ENCODE measurements at regions not wholly inside any gene's neighbourhood (a gene's known extent, or its start where the extent isn't known, plus 50 kb on each side); places are given as distances from the start of the nearest gene placed in this dataset.

DNA sequence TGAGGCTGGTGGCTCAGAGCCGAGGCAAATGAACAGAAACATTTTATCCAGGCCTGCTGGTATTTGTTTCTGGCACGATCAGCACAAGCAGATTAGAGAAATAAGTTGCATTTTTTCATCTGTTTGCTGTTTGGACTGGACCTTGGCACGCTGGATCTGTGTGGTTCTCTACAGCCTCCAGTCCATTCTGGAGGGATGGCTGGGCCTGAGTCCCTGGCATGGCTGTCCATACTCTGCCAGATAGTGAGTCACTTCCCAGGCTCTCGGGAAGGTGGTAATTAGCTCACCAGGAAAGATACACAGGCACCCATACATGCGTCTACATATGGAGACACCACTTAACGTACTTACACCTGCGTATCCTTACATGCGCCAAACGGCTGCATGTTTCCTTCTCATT, 78.6 kb downstream of the SPRY4 start:
- Histone ChIP-seq H3K23ac (ENCODE audit: insufficient read length) (no peak overlapping the region), H2BK20ac (ENCODE audit: low read length) (peak overlapping the region; percentile 68; the same call in 1 of the 2 replicates), H2BK5ac (ENCODE audit: low read depth, low read length) (peak overlapping the region; percentile 27; the same call in 1 of the 2 replicates), H3K23me2 (ENCODE audit: low read depth, low read length) (no peaks in the 10 kb centered on the region), H2AFZ (ENCODE audit: low read length) (0 out of 2 replicates have a peak overlapping the region, but pooled peaks have one; percentile 6), H3K27me3 (replicated peaks in 1 of 4; ENCODE audit: control insufficient read depth in 3 of 4, extremely low read depth in 1 of 4, insufficient read depth in 3 of 4, low read length in 3 of 4) (no peaks in the 10 kb centered on the region), H3K4me2 (ENCODE audit: insufficient read depth in 1 of 2, low read depth in 2 of 2, low read length in 2 of 2) (no peak overlapping the region), H3K14ac (ENCODE audit: insufficient read length) (no peak overlapping the region), H2BK15ac (ENCODE audit: low read length) (no peak overlapping the region), H4K91ac (replicated peaks; ENCODE audit: insufficient read length, low read length) (peak overlapping the region; percentile 36), H3K27ac (ENCODE audit: low read depth, low read length) (no peak overlapping the region), H4K5ac (ENCODE audit: insufficient read length, low read depth, low read length) (no peak overlapping the region), H2BK12ac (ENCODE audit: low read depth, low read length) (no peak overlapping the region), H3K4me1 (replicated peaks in 1 of 4; ENCODE audit: control insufficient read depth in 3 of 4, insufficient read depth in 4 of 4, low read length in 3 of 4) (no peaks in the 10 kb centered on the region), H2BK120ac (replicated peaks; ENCODE audit: low read depth, low read length) (no peak overlapping the region), H3K9ac (replicated peaks in 1 of 4; ENCODE audit: extremely low read depth in 1 of 4, low read depth in 3 of 4, low read length in 3 of 4) (no peak overlapping the region), H3K9me3 (ENCODE audit: insufficient read depth in 2 of 2, low read depth in 1 of 2, low read length in 1 of 2) (no peaks in the 10 kb centered on the region), H4K8ac (ENCODE audit: extremely low read depth, insufficient read depth, low read length) (peak overlapping the region; percentile 89), H3K56ac (replicated peaks; ENCODE audit: insufficient read length, low read depth, low read length) (no peak overlapping the region), H2AK5ac (ENCODE audit: low read depth, low read length) (no peak overlapping the region), H3K79me1 (ENCODE audit: low read depth, low read length) (no peaks in the 10 kb centered on the region), H3K79me2 (ENCODE audit: control insufficient read depth in 1 of 2, insufficient read depth in 2 of 2, low read length in 2 of 2) (no peaks in the 10 kb centered on the region), H3K18ac (ENCODE audit: extremely low read depth, low read length) (peak overlapping the region; percentile 5; the same call in 1 of the 2 replicates), H4K20me1 (replicated peaks in 1 of 2; ENCODE audit: control insufficient read depth in 1 of 2, insufficient read depth in 2 of 2, low read length in 2 of 2) (no peaks in the 10 kb centered on the region), H3K4me3 (ENCODE audit: extremely low read depth in 1 of 4, insufficient read depth in 2 of 4, low read depth in 3 of 4, low read length in 4 of 4) (no peak overlapping the region), H3K36me3 (ENCODE audit: control insufficient read depth in 2 of 4, insufficient read depth in 4 of 4, low read length in 3 of 4) (no peaks in the 10 kb centered on the region), H3K4ac (replicated peaks; ENCODE audit: insufficient read length, low read depth, low read length) (no peak overlapping the region)
- no peak for DNase-seq (ENCODE audit: low read depth in 1 of 2, low spot score in 2 of 2)
- TF ChIP-seq KDM4A (IDR thresholded peaks at IDR 0.05; ENCODE audit: low read depth, low read length, severe bottlenecking) = no peak
- TF ChIP-seq RXRA (IDR thresholded peaks at IDR 0.05; ENCODE audit: insufficient read depth, low read depth, low read length) = no peak
- TF ChIP-seq, protein P1, sequence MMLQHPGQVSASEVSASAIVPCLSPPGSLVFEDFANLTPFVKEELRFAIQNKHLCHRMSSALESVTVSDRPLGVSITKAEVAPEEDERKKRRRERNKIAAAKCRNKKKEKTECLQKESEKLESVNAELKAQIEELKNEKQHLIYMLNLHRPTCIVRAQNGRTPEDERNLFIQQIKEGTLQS (IDR thresholded peaks at IDR 0.05; ENCODE audit: insufficient read depth, low read depth, low read length) = no peak
- no peak for TF ChIP-seq CBX5 (IDR thresholded peaks at IDR 0.05; ENCODE audit: low read depth, low read length)
- no peak for TF ChIP-seq TEAD4 (IDR thresholded peaks at IDR 0.05; ENCODE audit: low read depth, low read length)
- TF ChIP-seq SIRT6 (IDR thresholded peaks at IDR 0.05; ENCODE audit: low read length) = no peak
- no peak for TF ChIP-seq SRF (IDR thresholded peaks at IDR 0.05; ENCODE audit: low read depth, low read length)
- no peak for FAIRE-seq
- CTCF ChIA-PET (ENCODE audit: partially characterized antibody) = interaction anchor here (1.2 to 1.6 kb wide), 3 partner anchors 12 to 82 kb away, joined by 3 read pairs; no protein-coding TSS in a partner anchor
- POLR2A ChIA-PET (ENCODE audit: partially characterized antibody) = interaction anchor here (0.8 to 1.5 kb wide), 3 partner anchors 10 to 17 kb away, joined by 3 to 8 read pairs (median 5); no protein-coding TSS in a partner anchor
- WGBS, 2 experiments (ENCODE audit: extremely low coverage in 1 of 2, insufficient coverage in 1 of 2, insufficient read length in 1 of 2, insufficient replicate concordance in 2 of 2, low coverage in 1 of 2, low lambda C conversion rate in 2 of 2, missing lambda C conversion rate in 1 of 2) = 88% methylated on average over 9 of the region's 9 CpGs; no CpG with 5 or more reads in 1 of the 2 experiments
